Activated T-cell treated with anti-CD3 and anti-CD28 coated beads, Interleukin-2, amount 50 U/mL, for 1 hour (primary cell): ENCODE measurements at regions not wholly inside any gene's neighbourhood (a gene's known extent, or its start where the extent isn't known, plus 50 kb on each side); places are given as distances from the start of the nearest gene placed in this dataset.

Source experiments
- DNase-seq: peaks from one replicate; pipeline ENCODE4 v3.0.0-alpha.2; 2020

GRCh38 chr1:55584526-55585401 is 369.6 kb upstream of the USP24 start:
- no peak for DNase-seq

GRCh38 chr1:55582084-55582483 is 366.9 kb upstream of the USP24 start:
- DNase-seq: no peak

- no peak for DNase-seq
Measured at GRCh38 chr1:55580845-55581332, 365.7 kb upstream of the USP24 start.

- DNase-seq: no peak
Measured at GRCh38 chr1:55579332-55580001, 364.3 kb upstream of the USP24 start.

GRCh38 chr1:55578646-55579045 is 363.5 kb upstream of the USP24 start:
- no peak for DNase-seq

- DNase-seq: no peak
Measured at GRCh38 chr1:55575571-55576279, 360.6 kb upstream of the USP24 start.

- no peak for DNase-seq
Measured at GRCh38 chr1:55574691-55575225, 359.6 kb upstream of the USP24 start.

- DNase-seq: no peak
Measured at GRCh38 chr1:55572878-55573734, 357.9 kb upstream of the USP24 start.

- no peak for DNase-seq
Measured at GRCh38 chr1:55571767-55572166, 356.6 kb upstream of the USP24 start.

GRCh38 chr1:55569417-55569816 is 354.3 kb upstream of the USP24 start:
- no peak for DNase-seq

- no peak for DNase-seq
Measured at GRCh38 chr1:55568732-55569131, 353.6 kb upstream of the USP24 start.

GRCh38 chr1:55560266-55560665 is 345.1 kb upstream of the USP24 start:
- no peak for DNase-seq

- no peak for DNase-seq
Measured at GRCh38 chr1:55559842-55560241, 344.7 kb upstream of the USP24 start.

GRCh38 chr1:55559161-55559611 is 344.0 kb upstream of the USP24 start:
- DNase-seq: no peak

- no peak for DNase-seq
Measured at GRCh38 chr1:55558515-55558914, 343.4 kb upstream of the USP24 start.

GRCh38 chr1:55555956-55556725 is 341.0 kb upstream of the USP24 start:
- DNase-seq: no peak

GRCh38 chr1:55554611-55555010 is 339.4 kb upstream of the USP24 start:
- no peak for DNase-seq

- no peak for DNase-seq
Measured at GRCh38 chr1:55552636-55553035, 337.5 kb upstream of the USP24 start.

- no peak for DNase-seq
Measured at GRCh38 chr1:55547405-55547804, 332.2 kb upstream of the USP24 start.

- no peak for DNase-seq
Measured at GRCh38 chr1:55546553-55546952, 331.4 kb upstream of the USP24 start.

- no peak for DNase-seq
Measured at GRCh38 chr1:55544826-55545225, 329.7 kb upstream of the USP24 start.
